GM19468 (cell line): ENCODE measurements at regions not wholly inside any gene's neighbourhood (a gene's known extent, or its start where the extent isn't known, plus 50 kb on each side); places are given as distances from the start of the nearest gene placed in this dataset.

Experiments
- ATAC-seq: cut with Tn5 transposase; IDR thresholded peaks from one replicate; pipeline ENCODE4 v1.9.1; 2021; ENCODE audit warnings: mild to moderate bottlenecking, moderate library complexity, moderate number of reproducible peaks; ENCODE audit not compliant: unreplicated experiment; ENCODE audit errors: extremely low read depth

DNA sequence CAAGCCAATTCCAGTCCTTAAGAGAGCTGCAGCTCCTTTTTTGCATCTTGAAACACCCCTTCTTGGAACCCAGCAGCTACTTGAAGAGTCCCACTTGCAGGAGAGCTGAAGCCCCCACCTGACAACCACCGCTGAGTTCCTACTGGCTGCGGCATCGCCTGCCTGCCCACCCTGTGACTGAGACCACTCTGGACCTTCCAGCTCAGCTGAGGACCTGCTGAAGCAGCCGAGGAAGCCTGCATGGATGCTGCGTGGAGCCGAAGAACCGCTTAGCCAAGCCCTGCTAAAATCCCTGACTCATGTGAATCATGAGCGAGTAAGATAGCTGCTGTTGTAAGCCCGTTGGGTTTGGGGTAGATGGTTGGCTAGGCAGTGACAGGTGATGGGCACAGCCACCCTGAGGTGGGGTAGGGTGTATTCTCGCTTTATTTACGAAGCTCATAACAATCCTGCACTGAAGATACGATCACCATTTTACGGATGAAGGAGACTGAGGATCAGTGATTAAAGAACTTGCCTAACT lies 78.4 kb downstream of the INHBB start:
- ATAC-seq = no peak

DNA sequence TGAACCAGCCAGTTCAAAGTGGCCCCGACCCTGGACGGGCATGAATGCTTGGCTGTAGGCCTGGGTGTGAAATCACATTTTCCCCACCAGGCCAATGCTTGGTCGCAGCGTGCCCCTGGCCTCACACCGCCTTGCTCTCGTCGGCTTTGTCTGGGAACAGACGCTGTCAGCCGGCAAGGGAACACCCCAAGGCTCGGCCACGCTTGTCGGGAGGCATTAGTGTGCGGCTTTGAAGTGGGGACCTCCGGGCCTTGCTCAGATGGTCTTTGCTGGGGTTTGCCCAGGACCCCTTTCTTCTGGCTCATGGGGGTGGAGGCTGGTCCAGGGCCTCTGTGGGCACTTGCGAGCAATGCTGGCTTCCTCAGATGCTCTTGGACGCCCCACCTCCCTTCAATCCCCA lies 79.1 kb downstream of the INHBB start:
- ATAC-seq = no peak

DNA sequence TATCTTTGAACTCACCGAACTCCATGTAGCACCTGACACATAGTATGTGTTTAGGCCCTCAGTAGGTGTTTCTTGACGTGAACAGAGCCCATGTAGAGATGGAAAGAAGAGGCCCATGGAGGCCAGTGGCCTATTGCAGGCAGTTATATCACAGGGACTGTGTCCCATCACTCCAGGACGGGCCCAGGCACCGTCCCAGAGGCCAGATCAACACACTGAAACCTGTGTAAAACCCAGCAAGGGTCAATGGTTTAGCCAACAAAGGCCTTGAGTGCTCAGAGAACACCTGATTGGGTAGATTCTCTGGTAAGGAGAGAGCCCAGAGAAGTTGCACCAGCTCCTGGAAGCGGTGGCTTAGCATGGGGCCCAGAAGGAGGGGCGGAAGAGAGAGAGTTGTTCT lies 82.8 kb downstream of the INHBB start:
- ATAC-seq = no peak

DNA sequence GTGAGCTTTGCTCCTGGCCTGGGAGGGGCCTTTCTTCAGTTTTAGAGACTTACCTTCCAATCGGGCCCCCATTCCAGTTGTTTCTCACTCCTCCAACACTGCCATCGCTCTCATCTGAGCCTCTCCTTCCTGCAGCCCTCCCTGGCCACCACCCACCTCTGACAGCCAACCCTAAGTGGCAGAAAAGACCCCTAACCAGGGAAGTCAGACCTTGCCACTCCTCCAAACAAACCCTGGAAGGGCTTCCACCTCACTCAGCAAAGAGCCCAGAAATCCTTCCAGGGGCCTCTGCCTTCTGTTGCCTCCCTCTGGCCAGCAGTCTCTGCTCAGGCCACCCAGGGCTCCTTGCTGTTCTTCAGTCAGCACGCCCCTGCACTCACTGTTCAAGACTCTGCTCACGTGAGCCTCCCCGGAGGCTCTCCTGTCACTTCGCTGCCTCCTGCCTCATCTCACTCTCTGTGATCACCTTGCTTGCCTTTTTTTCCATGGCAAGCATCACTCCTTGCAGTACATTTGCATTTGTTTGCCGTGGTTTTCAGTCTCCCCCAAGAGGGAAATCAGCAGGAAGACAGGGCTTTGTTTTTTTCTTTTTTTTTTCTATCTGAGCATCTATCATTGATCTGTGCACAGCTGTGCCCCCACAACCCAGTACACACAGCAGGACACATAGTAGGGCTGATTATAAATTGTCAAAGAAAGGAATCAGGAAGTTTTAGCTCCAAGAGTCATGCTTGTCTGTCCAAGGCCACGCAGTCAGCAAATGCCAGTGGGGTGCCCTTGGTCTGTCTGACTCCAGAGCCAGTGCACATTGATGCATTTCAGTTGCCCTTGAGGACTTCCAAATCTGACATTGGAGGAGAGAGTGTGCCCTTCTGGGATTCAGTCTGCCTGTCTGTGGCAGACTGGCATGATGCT lies 83.9 kb downstream of the INHBB start:
- ATAC-seq = no peak

DNA sequence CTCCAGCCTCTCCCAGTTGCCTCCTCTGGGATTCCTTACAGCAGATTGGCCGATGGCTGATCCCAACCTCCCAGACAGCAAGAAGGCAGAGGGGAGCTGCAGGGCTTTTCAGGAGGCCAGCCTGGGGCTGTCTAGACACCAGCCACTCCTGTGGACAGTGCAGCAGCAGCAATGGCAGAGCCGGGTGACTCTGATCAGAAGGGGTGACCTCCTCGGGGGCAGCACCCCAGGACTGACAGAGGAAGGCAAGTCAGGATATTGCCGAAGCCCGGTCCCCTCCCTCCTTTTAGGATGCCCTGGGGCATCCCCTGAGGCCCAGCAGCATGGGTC lies 84.5 kb downstream of the INHBB start:
- ATAC-seq = no peak

DNA sequence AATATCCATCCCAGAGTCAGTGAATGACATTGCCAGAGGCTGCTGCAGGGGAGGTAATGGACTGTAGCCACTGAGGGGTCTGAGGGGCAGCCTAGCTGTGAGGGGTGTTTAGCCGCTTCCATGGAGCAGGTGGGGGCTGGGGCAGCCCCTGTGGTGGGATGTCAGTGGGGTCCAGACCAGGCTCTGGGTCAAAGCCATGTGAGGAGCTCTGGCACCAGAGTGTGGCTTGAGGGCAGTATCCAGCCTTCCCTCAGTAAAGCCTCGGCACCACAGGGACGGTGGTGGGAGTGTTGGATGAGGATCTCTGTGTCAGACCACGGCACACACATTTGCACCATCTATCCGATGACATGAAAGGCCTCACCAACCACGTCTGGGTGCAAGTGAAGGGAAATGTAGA lies 85.0 kb downstream of the INHBB start:
- ATAC-seq = no peak

DNA sequence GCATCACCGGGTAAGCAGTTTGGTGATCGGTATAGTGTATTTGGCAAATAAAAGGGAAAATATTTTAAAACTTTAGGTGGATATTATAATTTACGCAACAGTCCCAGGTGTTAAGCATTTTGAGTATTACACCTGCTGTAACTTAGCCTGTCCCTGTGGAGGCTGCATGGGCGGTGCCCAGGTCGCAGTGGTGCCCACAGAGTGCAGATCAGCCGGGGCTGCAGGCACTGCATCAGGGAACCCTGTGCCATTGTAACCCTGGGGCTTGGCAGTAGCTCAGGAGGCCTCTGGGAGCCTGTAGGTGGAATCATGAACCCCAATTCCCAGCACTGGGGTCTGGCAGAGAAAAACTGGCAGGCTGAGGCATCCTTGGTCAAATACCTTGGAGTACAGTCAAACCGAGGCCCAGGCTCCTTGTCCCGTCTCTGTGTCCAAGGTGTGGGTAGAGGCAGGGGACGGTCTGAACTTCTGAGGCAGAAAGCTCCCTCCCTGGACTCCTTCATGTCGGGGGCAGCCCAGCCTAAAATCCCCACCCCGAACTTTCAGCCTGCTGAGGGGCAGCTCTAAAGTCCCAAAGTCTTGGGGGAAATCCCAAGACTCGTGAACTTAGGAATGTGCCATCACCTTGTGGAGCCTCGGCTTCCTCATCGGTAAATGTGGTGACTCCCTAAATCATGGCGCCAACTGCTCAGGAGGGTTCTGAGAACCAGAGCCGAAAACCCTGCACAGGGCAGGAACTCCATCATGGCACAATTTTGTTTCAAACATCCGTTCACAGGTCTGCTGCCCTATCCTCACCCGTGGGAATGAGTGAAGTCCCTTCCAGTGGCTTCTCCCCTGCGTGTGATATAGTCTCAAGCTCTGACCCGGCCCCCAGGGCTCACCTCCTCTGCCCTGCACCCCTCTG lies 85.7 kb downstream of the INHBB start:
- no peak for ATAC-seq

DNA sequence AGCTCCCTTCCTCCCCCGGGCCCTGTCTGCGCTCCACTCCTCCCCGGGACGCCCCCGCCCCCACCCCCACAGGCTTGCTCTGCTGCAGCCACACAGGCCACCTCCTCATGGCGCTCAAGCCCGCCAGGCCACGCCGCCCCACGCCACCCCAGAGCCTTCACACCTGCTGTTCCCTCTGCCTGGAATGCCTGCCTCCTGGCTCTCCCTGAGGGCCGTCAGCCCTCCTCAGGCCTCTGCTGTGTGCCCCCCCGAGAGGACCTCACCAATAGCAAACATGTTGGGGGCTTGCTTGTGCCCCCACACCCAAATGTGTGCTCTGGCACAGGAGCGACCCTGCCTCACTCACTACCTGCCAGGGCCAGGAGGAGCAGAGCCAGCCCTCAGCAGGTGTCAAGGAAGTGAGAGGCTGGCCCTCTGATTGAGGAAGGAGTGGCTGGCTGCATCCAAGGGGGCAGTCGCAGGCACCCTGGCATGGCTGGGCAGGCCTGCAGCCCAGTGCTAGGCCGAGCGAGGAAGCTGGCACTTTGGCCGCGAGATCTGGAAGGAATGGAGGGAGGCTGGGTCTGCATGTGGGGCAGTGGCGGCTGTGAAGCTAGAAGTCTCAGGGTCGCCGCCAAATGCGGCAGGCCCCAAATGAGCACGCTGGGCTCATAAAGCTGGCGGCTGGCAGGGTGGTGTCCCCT lies 86.5 kb downstream of the INHBB start:
- ATAC-seq = no peak

DNA sequence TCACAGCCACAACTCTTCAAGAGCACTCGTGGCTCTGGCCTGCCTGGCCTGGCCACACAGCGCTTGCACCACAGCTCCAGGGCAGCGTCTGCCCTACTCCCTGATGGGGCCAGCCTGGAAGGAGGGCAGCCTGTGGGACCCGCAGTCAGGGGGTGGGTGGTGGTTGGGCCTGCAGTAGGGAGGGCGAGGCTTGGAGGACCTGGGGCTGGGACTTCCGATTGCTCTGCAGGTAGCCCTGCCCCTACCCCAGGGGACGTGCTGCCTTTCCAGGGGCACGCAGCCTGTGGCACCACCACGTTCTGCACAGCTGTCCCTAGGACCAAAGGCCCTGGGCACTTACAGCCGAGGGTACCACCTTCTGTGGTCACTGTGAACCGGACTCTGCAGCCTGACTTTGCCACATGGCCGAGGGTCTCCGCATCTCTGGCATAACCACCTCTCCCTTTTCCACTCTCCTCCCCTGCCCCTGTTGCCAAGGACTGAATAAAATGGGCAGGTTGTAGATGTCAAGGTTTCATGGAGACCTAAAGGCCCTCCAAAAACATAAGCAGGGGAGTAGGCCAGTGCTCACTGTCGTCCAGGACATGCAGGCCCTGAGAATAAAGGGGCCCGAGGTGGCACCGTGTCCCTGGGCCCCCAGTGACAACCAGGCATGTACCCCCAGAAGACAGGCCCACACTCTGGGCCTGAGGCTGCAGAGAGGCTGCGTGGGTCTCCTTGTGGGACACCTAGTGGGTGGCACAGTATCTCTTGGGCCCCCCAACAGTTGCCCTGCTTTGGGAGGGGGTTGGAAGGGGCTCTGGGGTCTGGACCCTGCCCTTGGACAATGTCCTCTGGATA lies 87.3 kb downstream of the INHBB start:
- ATAC-seq = no peak

DNA sequence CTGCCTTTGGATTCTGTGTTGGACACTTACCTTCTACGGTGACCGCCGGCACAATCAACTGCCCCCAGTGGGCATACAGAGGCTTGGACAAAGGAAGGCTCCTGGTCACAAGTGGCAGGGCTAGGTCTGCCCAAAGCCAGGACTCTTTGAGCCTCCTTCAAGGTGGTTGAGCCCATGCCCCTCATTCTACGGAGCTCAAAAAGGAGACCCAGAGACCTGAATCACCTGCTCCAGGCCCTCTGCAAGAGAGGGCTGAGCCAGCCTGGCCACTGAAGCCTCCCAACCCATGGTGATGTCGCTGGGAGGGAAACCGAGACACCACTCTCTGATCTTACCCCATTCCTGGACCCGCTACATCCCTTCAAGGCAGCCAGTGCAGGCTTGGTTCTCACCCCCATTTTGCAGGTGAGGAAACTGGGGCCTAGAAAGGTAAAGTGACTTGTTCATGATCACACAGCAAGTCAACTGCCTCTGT lies 87.9 kb downstream of the INHBB start:
- ATAC-seq = no peak

DNA sequence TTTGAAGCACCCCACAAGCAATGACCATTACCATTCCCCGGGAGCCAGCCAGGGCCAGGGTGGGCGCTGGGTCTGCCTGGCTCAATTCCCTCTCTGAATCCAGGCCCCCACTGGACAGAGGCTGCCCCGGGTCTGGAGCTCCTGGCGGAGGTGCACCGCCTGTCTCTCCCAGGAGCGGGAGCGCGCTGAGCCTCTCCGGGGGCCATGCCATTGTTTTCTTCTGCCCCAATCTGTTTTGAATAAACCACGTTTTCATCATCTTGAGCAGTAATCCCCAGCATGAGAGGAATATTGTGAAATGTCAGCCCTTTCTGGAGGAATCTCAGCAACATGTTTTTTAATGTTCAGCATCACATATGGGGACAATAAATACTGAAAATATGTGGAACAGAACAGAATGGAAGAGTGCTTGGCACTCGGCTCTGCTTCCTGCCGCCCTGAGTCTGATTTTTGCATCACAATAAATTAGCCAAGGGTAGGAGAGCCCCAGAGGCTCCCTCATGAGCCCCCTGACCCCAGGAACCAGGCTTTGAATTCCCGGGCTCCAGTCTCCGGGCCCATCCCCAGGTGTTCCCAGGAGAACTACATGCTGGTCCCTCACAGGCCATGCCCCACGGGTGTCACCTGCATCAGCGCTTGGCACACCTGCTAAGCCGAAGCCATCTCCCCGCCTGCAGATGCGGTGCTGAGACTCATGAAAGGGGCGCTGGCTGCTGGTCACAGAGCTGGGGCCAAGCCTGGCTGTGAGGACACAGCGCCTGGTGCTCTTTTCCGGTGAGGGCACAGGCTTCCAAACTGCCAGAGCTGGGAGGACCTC lies 88.8 kb downstream of the INHBB start:
- ATAC-seq = no peak

DNA sequence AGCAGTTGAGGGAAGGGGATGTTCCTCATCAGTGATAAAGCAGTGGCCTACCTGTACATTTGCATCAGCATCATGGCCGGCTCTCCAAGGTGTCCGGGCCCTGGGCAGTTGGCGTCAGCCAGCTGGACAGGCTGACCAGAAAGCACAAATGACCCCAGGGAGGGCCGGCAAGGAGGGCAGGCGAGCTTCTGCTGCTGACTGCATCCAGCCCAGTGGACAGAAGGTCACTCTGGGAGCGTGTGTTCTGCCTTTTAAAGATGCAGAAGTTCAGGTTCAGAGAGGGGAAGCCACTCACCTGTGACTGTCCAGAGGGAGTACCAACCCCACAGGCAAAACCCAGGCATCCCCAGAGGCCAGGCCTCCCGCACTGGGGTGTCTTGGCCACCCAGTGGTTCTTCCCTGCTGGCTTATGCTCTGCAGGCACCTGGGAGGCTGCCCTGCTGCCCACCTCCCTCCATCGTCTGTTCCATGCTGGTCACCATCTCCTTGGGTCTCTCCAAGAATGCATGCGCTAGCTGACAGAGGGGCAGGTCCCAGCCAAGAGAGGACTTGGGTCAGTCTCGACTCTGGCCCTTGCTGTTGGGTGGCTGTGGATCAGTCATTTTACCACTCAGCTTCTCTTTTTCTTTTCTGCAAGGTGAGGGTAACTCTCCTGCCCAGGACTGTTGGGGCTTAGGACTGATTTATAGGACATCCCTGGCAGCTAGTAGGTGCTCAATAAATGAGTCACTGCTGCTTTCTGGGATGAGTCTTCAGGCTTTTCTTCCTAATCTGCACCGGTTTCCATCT lies 89.9 kb downstream of the INHBB start:
- ATAC-seq = no peak

DNA sequence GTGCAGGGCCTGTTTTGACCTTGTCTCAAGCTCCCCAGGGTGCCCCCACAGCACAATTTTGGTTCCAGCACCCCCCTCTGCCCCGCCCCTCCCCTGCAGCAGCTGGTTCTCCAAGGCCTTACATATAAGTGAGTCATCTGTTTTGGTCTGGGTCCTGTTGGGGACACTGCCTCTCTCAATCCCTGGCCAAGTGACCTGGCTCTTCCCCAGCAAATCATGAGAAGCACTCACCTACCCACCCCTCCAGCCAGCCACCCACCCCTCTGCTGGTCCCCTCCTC lies 90.5 kb downstream of the INHBB start:
- no peak for ATAC-seq

DNA sequence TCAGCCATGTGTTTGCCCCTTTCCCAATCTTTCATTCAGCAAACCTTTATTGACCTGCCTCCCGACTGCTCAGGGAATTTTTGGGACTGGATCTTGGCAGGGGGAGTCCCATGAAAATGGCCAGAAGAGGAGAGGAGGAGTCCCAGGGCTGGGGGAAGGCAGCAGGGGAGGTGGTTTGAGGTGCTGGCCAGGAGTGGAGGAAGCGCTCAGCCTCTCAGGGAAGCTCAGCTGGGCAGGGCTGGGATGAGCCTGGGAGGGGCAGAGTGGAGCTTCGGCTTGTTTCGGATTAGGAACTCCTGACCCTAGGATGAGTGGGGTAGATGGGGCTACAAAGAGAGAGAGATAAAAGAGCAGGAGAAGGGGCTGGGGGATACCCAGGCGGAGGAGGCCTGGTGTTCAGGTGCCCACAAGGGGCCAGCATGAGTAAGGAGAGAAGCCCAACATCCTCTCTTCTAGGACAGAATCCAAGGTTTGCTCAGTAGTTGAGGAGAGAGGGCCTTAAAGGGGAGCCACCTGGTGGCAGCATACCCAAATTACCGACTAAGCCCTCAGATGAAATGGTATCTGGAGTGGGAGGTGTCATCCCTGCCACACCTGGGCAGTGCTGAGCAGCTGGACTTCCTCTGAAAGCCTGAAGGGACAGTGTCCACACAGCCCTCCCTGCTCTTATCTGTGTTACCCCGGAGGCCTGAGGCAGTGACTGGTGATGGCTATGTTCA lies 91.1 kb downstream of the INHBB start:
- no peak for ATAC-seq

DNA sequence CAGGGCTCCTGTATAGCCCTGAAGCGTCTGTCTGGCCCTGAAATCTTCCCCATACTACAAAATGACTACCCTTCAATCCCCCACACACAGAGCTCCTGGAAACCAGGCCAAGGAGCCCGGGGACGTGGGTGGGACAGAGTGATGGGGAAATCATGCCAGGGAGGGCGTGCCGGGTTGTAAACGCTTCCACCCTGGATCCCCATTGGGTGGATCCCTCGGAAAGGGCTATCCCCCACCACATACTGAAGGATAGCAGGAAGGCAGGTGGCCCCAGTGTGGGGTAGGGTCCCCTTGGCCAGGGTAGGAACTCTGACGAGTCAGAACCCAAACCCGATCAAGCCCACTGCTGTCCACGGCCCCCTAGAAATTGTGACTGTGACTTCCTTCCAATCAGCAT lies 91.7 kb downstream of the INHBB start:
- no peak for ATAC-seq

DNA sequence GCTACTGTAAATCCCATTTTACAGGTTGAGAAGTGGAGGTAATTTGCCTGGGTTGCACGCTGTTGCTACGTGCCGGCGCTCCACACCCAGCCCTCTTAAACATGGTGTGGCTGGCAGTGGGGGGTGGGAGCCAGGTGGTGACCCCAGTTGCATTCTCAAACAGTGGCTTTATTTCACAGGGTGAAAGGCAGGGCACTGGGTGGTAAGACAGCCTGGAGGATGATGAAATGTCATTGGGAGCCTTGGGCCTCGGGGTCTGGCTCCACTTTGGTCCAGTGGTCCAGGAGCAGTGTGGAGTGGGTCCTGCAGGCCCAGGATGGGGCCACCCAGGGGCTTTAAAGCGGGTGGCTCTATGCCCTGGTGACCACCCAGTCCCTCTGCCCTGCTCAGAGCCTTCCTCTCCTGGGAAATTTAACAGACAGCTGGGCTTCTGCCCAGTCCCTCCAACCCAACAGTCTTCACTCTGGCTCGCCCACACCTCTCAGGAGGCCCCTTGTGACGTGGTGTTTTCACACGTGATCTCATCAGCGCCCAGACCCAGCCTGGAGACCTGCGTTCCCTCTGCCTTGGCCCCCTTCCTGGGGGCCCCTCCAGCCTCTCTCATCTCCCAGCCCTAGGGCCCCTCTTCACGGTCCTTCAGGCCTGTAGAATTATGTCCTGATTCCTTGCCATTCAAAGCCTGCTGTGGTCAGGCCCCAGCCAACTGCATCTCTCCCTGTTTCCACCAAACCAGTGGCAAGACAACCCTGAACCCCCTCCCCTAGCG lies 92.5 kb downstream of the INHBB start:
- no peak for ATAC-seq

DNA sequence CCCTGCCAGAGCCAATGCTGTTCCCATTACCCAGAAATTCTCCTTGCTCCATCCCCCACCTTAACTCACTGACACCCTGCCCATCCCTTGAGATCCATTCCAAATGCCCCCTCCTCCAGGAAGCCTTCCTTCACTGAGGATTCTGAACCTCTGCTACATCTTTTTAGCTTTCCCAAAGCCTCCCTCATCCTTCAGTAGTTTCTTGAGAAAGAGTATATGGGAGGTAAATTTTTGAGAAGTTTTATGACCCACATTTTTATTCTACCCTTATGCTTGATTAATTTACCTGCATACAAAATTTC lies 93.1 kb downstream of the INHBB start:
- no peak for ATAC-seq
